H1 (cell line): ENCODE measurements at regions not wholly inside any gene's neighbourhood (a gene's known extent, or its start where the extent isn't known, plus 50 kb on each side); places are given as distances from the start of the nearest gene placed in this dataset.
"Not testable (repeated sequence)": the region's sequence is repeated elsewhere in the genome, so short reads cannot be mapped to it uniquely, and the experiment has no call there.

Source experiments
- CTCF ChIA-PET: fragments of 300-600 bp; sonication (Branson Sonifier 250); formaldehyde crosslinking; loops from one replicate; lab custom pipeline; 2021; ENCODE audit not compliant: partially characterized antibody; lab: Charles Lee
- POLR2A ChIA-PET: fragments of 300-600 bp; sonication (Branson Sonifier 250); formaldehyde crosslinking; loops from one replicate; lab custom pipeline; 2021; ENCODE audit warnings: inconsistent platforms; ENCODE audit not compliant: partially characterized antibody; lab: Charles Lee
- DNase-seq, 2 experiments: peaks; one replicate each; pipeline versions ENCODE4 v3.0.0 to v3.0.0-alpha.2; 2010 to 2022; ENCODE audit warnings: low spot score in 2 of 2, low read depth in 1 of 2, mixed read lengths in 1 of 2
- FAIRE-seq: peaks from 2 replicates; lab custom pipeline; 2011; peaks lifted over from hg19 to GRCh38; lab: Jason Lieb, UNC
- H2AFZ ChIP-seq: 2 replicates; pipeline ENCODE4 v1.8.1; 2012; ENCODE audit warnings: low read length, inconsistent platforms
- H2AK5ac ChIP-seq: 2 replicates; pipeline ENCODE4 v1.6.1; 2013; ENCODE audit warnings: low read depth, low read length
- H2BK120ac ChIP-seq: replicated peaks from 2 replicates; pipeline ENCODE3; 2013; ENCODE audit warnings: low read depth, low read length, inconsistent platforms
- H2BK12ac ChIP-seq: 2 replicates; pipeline ENCODE4 v1.6.1; 2013; ENCODE audit warnings: low read depth, low read length
- H2BK15ac ChIP-seq: 2 replicates; pipeline ENCODE4 v1.6.1; 2013; ENCODE audit warnings: low read length
- H2BK20ac ChIP-seq: 2 replicates; pipeline ENCODE4 v1.6.1; 2013; ENCODE audit warnings: low read length
- H2BK5ac ChIP-seq: 2 replicates; pipeline ENCODE4 v1.6.1; 2013; ENCODE audit warnings: low read depth, low read length
- H3K14ac ChIP-seq: 2 replicates; pipeline ENCODE4 v1.6.1; 2013; ENCODE audit warnings: inconsistent platforms; ENCODE audit not compliant: insufficient read length
- H3K18ac ChIP-seq: 2 replicates; pipeline ENCODE4 v1.6.1; 2013; ENCODE audit warnings: low read length; ENCODE audit errors: extremely low read depth
- H3K23ac ChIP-seq: 2 replicates; pipeline ENCODE4 v1.6.1; 2013; ENCODE audit warnings: inconsistent platforms; ENCODE audit not compliant: insufficient read length
- H3K23me2 ChIP-seq: 2 replicates; pipeline ENCODE4 v1.6.1; 2013; ENCODE audit warnings: low read depth, low read length
- H3K27ac ChIP-seq: 2 replicates; pipeline ENCODE4 v1.6.1; 2011; ENCODE audit warnings: low read depth, low read length, inconsistent platforms
- H3K27me3 ChIP-seq, 4 experiments: replicated peaks in 1 of 4; 1 replicate in 1 of 4; 2 replicates in 3 of 4; pipeline versions ENCODE4 v1.6.1 to v1.8.1; 2011 to 2013; ENCODE audit warnings: low read length in 3 of 4, mild to moderate bottlenecking in 3 of 4, inconsistent platforms in 2 of 4, mixed read lengths in 2 of 4, moderate library complexity in 1 of 4; ENCODE audit not compliant: control insufficient read depth in 3 of 4, insufficient read depth in 3 of 4; ENCODE audit errors: extremely low read depth in 1 of 4
- H3K36me3 ChIP-seq, 4 experiments: 2 replicates each; pipeline versions ENCODE4 v1.6.1 to v1.8.1; 2011 to 2013; ENCODE audit warnings: mild to moderate bottlenecking in 4 of 4, low read length in 3 of 4, moderate library complexity in 2 of 4, control low read depth in 1 of 4, inconsistent platforms in 1 of 4; ENCODE audit not compliant: insufficient read depth in 4 of 4, control insufficient read depth in 2 of 4
- H3K4ac ChIP-seq: replicated peaks from 2 replicates; pipeline ENCODE3; 2013; ENCODE audit warnings: low read length, low read depth, mixed read lengths, inconsistent platforms; ENCODE audit not compliant: insufficient read length
- H3K4me1 ChIP-seq, 4 experiments: replicated peaks in 1 of 4; 1 replicate in 1 of 4; 2 replicates in 3 of 4; pipeline versions ENCODE4 v1.6.1 to v1.8.1; 2011 to 2013; ENCODE audit warnings: low read length in 3 of 4, inconsistent platforms in 2 of 4, mixed read lengths in 1 of 4; ENCODE audit not compliant: insufficient read depth in 4 of 4, control insufficient read depth in 3 of 4
- H3K4me2 ChIP-seq, 2 experiments: 2 replicates each; pipeline versions ENCODE4 v1.6.1 to v1.8.1; 2011 to 2013; ENCODE audit warnings: low read depth in 2 of 2, low read length in 2 of 2, control low read depth in 1 of 2, inconsistent platforms in 1 of 2, mild to moderate bottlenecking in 1 of 2; ENCODE audit not compliant: insufficient read depth in 1 of 2
- H3K4me3 ChIP-seq, 4 experiments: fragments of 200-600, 300-600 bp in 1 of 4; sonication (generic), shearing (Covaris generic), sonication (Bioruptor Twin) in 1 of 4; 2 replicates each; pipeline versions ENCODE4 v1.5.1 to v1.8.1; 2011 to 2016; ENCODE audit warnings: low read length in 4 of 4, low read depth in 3 of 4, control low read depth in 2 of 4, inconsistent platforms in 2 of 4, mild to moderate bottlenecking in 2 of 4, mixed read lengths in 1 of 4, moderate library complexity in 1 of 4; ENCODE audit not compliant: insufficient read depth in 2 of 4; ENCODE audit errors: extremely low read depth in 1 of 4
- H3K56ac ChIP-seq: replicated peaks from 2 replicates; pipeline ENCODE3; 2013; ENCODE audit warnings: low read depth, mild to moderate bottlenecking, mixed read lengths, low read length, inconsistent platforms; ENCODE audit not compliant: insufficient read length
- H3K79me1 ChIP-seq: 2 replicates; pipeline ENCODE4 v1.6.1; 2013; ENCODE audit warnings: low read depth, low read length, control low read depth
- H3K79me2 ChIP-seq, 2 experiments: 2 replicates each; pipeline versions ENCODE4 v1.6.1 to v1.8.1; 2012 to 2013; ENCODE audit warnings: low read length in 2 of 2, mild to moderate bottlenecking in 2 of 2, inconsistent platforms in 1 of 2; ENCODE audit not compliant: insufficient read depth in 2 of 2, control insufficient read depth in 1 of 2
- H3K9ac ChIP-seq, 4 experiments: replicated peaks in 1 of 4; 1 replicate in 1 of 4; 2 replicates in 3 of 4; pipeline versions ENCODE4 v1.6.1 to v1.8.1; 2011 to 2013; ENCODE audit warnings: low read depth in 3 of 4, low read length in 3 of 4, control low read depth in 2 of 4, mild to moderate bottlenecking in 2 of 4, moderate library complexity in 2 of 4, inconsistent platforms in 1 of 4; ENCODE audit errors: extremely low read depth in 1 of 4
- H3K9me3 ChIP-seq, 2 experiments: 2 replicates each; pipeline versions ENCODE4 v1.6.1 to v1.8.1; 2012 to 2013; ENCODE audit warnings: mild to moderate bottlenecking in 2 of 2, moderate library complexity in 2 of 2, control low read depth in 1 of 2, inconsistent platforms in 1 of 2, low read depth in 1 of 2, low read length in 1 of 2, mixed read lengths in 1 of 2; ENCODE audit not compliant: insufficient read depth in 2 of 2
- H4K20me1 ChIP-seq, 2 experiments: replicated peaks in 1 of 2; 2 replicates each; pipeline versions ENCODE3 to v1.8.1; 2011 to 2013; ENCODE audit warnings: inconsistent platforms in 2 of 2, low read length in 2 of 2, mild to moderate bottlenecking in 1 of 2; ENCODE audit not compliant: insufficient read depth in 2 of 2, control insufficient read depth in 1 of 2
- H4K5ac ChIP-seq: 2 replicates; pipeline ENCODE4 v1.6.1; 2013; ENCODE audit warnings: low read length, low read depth, mixed read lengths, inconsistent platforms; ENCODE audit not compliant: insufficient read length
- H4K8ac ChIP-seq: 2 replicates; pipeline ENCODE4 v1.8.0; 2013; ENCODE audit warnings: mild to moderate bottlenecking, moderate library complexity, low read length, inconsistent platforms; ENCODE audit not compliant: insufficient read depth; ENCODE audit errors: extremely low read depth
- H4K91ac ChIP-seq: replicated peaks from 2 replicates; pipeline ENCODE3; 2013; ENCODE audit warnings: low read length, mixed read lengths, inconsistent platforms; ENCODE audit not compliant: insufficient read length
- WGBS, 2 experiments: shearing (Covaris generic) in 1 of 2; methylation state at CpG; one replicate each; pipeline versions ENCODE4 v1.1.6 to v1.1.7; 2013 to 2015; ENCODE audit warnings: low lambda C conversion rate in 2 of 2, mixed read lengths in 2 of 2, inconsistent platforms in 1 of 2, low coverage in 1 of 2, missing lambda C conversion rate in 1 of 2; ENCODE audit not compliant: insufficient replicate concordance in 2 of 2, insufficient coverage in 1 of 2, insufficient read length in 1 of 2; ENCODE audit errors: extremely low coverage in 1 of 2, missing lambda C conversion rate in 1 of 2; 5-methylcytosine and 5-hydroxymethylcytosine counted together

DNA sequence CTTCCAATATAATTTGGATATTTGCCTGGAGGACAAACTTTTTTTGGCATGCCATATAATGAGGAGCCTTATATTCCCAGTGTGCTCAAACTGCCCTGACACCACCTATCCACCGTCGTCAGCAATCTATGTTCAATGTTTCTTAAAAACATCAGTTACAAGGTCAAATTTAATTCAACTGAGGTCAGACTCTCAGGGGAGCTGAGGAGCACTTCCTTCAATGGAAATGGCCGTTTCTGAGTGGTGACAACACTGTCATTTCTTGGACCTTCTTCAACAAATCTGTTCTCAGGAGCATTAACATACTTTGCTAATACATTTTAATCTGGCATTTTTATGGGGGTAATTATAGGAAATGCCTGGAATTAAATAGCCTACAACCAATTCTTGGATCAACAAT lies 90.8 kb upstream of the FBXO28 start:
- H3K9ac ChIP-seq, H4K20me1 ChIP-seq, H3K4me1 ChIP-seq, H3K4me2 ChIP-seq, H2BK120ac ChIP-seq, H3K18ac ChIP-seq, H3K36me3 ChIP-seq, H2BK15ac ChIP-seq, POLR2A ChIA-PET, H3K79me1 ChIP-seq, H3K4me3 ChIP-seq, H3K14ac ChIP-seq, H2BK5ac ChIP-seq, H3K9me3 ChIP-seq, H3K27me3 ChIP-seq, H4K91ac ChIP-seq, H2AK5ac ChIP-seq, H4K8ac ChIP-seq, H3K23ac ChIP-seq, CTCF ChIA-PET, H3K56ac ChIP-seq, H2BK20ac ChIP-seq, FAIRE-seq, H3K23me2 ChIP-seq, H4K5ac ChIP-seq, DNase-seq, H3K4ac ChIP-seq, H2AFZ ChIP-seq, H2BK12ac ChIP-seq, H3K79me2 ChIP-seq, H3K27ac ChIP-seq: not testable (repeated sequence)
- WGBS, 2 experiments, result 94% methylated on average over 3 of the region's 3 CpGs; no CpG with 5 or more reads in 1 of the 2 experiments

DNA sequence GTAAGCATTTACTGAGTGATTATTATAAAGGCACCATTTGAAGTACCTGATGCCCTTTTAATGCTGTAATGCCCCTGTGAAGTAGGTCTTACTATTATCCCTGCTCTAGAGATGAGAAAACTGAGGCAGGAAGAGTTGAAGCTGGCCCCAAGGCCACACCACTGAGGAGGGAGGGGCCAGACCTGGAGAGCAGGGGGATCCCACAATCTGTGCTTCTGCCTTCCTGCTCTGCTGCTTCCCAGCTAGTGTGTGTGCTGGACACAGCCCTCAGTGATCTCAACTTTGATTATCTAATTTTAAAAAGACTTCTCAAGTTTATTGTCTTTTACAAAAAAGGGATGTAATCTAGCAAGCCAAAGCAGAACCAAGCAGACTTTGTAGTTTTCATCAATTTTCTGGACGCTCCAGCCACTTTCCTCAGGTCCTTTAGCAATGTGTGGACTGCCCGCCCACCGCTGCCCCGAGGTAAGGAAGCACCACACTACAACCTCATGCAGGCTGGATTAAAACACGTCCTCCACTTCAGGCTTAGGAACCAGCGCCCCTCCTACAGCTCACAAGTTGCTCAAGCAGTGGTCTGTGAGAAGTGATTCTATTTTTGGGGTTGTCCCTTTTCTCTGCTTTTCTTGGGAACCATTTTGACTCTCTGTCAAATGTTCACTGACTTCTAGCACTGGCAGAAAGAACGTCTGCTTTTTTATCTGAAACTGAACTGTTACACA lies 91.5 kb upstream of the FBXO28 start:
- H2AK5ac ChIP-seq, H3K27ac ChIP-seq, H4K5ac ChIP-seq, H3K36me3 ChIP-seq, H3K9ac ChIP-seq, H2BK5ac ChIP-seq, H3K18ac ChIP-seq, H3K4me3 ChIP-seq, H4K91ac ChIP-seq, CTCF ChIA-PET, POLR2A ChIA-PET, DNase-seq, H3K14ac ChIP-seq, H3K4me1 ChIP-seq, H3K56ac ChIP-seq, H2AFZ ChIP-seq, H3K4me2 ChIP-seq, H4K20me1 ChIP-seq, H2BK120ac ChIP-seq, FAIRE-seq, H3K4ac ChIP-seq, H2BK20ac ChIP-seq, H2BK15ac ChIP-seq, H3K79me1 ChIP-seq, H3K27me3 ChIP-seq, H3K23ac ChIP-seq, H4K8ac ChIP-seq, H3K9me3 ChIP-seq, H2BK12ac ChIP-seq, H3K23me2 ChIP-seq, H3K79me2 ChIP-seq: not testable (repeated sequence)
- 78% methylated on average over 6 of the region's 7 CpGs; no CpG with 5 or more reads in 1 of the 2 experiments for WGBS, 2 experiments
